Activated CD4-positive, CD25-positive, alpha-beta regulatory T cell treated with anti-CD3 and anti-CD28 coated beads, Interleukin-2, amount 50 U/mL, for 16 hours (primary cell): ENCODE measurements at regions not wholly inside any gene's neighbourhood (a gene's known extent, or its start where the extent isn't known, plus 50 kb on each side); places are given as distances from the start of the nearest gene placed in this dataset.

Experiments used
- DNase-seq: peaks from one replicate; pipeline ENCODE4 v3.0.0-alpha.2; 2020; ENCODE audit warnings: low read depth, low spot score

DNA sequence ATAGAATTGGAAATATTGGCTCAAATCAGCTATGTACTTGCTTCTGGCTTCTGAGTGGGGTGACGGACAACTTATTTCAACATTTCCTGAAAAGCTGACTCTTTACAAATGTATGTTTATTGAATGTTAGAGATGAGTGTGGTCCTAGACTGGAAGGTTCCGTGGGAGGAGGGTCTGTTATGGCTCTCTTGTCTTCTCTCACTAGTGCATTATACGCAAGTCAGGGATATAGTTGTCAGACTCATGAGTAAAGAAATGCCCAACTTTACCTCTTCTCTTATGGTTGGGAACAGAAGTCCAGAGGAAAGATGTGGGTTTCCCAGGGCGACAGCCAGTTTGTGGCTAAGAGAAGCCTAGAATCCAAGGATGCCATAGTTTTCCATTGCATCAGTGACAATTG lies 839.3 kb upstream of the WWC1 start:
- no peak for DNase-seq

DNA sequence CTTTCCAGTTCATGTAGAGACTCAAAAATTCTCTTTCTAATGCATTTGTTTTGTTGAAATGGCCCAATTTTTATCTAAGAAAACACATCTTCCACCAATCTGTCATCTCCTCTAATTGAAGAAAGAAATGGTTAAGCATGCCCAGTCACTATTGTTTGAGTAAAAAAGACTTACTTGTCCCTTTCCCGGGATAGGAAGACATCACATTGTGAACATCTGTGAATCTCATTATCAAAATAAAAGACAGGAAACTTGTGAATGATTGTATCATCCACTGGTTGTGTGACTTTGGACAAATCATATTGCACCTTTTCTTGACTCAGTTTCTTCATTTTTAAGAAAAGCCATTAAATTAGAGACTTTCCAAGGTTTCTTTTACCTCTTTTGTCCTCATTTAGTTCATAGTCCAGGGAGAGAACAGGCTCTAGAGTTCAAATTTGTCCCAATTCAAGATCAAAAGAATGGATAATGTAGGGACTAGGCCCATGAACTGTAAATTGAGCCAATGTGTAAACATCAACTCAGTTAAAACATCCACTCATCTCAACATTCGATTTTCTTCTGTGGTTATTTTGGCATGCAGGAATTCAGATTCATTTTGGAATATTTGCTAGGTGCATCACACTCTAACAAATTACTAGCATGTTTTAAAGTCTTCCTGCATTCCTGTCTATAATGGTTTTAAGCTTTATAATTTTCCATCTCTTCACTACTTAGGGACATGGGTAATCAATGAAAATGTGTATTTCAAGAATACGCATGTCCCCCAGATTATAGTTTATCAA lies 838.0 kb upstream of the WWC1 start:
- no peak for DNase-seq

DNA sequence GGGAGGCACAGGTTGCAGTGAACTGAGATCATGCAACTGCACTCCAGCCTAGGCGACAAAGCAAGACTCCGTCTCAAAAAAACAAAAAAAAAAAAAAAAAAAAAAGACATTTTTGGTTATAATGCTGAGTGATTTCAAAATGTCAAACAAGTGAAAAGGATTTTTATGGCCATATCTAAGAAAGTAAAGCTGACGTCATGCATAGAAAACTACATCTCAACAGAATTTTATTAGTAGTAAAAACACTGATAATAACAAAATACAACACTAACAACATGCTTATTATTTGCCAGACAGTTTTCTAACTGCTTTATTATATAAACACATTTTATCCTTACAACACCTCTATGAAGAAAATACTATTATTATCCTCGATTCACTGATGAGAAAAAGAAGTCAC lies 833.0 kb upstream of the WWC1 start:
- no peak for DNase-seq

DNA sequence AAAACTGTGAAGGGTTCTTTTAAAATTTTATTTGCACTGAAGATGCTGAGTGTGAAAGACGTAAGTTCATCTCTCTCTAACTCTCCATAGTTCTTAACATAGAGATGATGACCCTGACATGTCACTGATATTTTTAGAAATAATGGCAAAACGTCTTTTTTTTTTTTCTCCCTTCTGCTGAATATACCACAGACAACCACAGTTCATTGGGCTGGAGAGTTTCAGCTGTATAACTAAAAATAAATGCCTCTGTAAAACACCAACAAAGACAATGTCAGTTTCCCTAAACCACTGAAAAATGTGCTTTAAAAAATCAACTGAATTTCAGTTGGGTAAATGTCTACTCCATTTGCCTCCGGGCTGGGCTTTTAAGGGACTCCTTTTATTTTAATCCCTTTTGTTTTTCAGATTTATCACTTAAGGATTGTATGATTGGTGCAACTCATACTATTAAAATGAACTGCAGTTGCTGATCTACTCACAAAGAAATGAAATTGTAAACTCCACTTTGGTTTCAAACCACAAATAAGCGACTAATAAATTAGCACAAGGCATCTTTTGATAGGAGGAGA lies 830.9 kb upstream of the WWC1 start:
- DNase-seq = no peak

DNA sequence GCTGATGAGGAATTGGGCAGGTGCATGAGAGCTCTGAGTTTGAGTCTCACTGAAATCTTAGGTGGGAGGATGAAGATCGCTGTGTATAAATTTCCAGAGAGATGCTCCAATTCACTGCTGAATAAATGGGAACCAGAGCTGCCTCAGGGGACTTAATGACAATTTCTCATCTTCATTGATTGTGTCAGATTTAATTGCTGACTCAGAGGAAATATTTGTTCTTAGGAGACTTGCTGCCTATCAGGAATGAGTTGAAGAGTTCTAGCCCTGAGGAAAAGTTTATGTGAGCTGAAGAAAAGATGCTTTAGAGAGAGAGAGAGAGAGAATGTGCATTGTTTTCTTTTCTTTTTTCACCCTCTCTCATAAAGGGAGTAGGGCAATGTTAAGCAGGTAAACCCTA lies 827.5 kb upstream of the WWC1 start:
- no peak for DNase-seq

DNA sequence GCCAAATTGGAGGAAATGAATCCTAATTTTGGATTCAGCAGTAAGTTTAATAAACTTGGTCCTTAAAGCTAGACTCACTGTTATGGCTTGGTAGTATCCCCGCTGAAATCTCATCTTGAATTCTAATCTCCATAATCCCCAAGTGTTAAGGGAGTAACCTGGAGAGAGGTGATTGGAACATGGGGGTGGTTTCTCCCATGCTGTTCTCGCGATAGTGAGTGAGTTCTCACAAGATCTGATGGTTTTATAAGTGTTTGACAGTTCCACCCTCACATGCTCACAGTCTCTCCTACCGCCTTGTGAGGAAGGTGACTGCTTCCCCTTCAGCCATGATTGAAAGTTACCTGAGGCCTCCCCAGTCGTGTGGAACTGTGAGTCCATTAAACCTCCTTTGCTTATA lies 824.5 kb upstream of the WWC1 start:
- no peak for DNase-seq

DNA sequence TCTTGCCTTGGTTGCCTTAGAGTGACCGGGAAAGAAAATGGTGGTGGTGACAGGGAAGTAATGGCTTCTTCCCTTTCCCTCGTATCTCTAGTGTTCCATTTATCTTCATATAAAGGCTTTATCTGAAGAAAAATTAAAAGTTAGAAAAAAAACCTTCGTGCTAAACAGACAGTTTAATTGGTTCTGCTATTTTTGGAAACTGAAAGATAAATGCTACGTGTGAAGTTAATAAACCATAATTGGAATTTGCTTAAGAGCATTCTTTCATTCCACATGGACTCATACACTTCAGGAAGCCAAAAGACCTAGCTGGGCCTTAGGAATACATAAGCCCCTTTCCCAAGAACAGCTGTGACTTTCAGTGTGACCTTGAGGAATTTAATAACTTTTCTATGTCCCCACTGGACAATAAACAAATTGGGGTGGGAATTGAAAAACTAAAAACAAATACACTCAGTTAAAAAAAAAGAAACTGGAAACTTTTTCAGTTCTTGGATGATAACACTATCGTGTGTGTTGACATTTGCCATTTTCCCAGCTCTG lies 818.8 kb upstream of the WWC1 start:
- DNase-seq = no peak

DNA sequence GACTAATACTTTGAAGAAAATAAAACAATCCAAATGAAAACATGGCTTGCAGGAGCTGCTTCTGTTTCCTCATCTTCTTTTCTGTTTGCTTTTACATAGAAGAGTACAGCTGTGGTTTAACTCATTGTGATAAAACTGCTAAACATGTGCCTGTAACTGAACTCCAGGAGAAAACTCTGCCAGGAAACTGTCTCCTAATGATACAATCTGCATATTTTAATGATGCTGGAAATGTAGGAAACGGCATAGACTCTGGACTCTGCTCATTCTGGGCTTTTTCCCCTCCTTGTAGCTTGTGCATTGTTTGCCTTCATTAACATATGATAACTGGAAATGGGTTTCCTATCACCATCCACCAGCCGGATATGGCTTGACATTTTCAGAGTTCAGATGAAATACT lies 813.3 kb upstream of the WWC1 start:
- DNase-seq = no peak

DNA sequence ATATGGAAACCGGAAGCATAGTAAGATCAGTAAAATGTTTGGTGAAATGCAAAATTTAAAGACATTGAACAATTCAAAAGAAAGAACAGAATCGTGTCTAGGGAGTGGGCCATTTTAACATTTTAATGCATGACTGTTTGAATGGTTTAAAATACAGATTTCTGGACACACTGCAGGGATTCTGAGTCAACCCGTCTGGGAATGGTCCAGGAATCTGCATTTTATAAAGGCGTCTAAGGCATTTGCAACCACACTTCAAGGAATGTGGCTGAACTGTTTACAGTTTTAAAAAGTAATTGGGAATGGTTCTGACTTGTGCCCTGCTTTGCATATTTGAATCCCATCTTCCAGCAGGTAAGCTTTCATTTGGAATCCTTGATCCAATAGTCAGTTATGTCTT lies 811.7 kb upstream of the WWC1 start:
- no peak for DNase-seq

DNA sequence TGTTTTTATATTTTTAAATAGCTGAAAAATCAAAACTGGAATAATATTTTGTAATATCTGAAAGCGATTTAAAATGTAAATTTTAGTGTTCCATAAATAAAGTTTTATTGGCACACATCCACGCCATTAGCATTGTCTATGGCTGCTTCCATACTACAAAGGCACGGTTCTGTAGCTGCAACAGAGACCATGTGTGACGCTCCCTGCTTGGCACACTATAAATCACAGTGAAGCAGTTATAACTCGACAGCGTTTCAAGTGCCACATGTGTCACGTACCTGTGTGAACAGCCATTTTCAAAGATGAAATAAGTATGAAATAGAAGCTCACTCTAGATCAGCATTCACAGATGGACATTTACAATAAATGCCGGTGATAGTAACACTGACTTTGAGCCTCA lies 810.1 kb upstream of the WWC1 start:
- no peak for DNase-seq

DNA sequence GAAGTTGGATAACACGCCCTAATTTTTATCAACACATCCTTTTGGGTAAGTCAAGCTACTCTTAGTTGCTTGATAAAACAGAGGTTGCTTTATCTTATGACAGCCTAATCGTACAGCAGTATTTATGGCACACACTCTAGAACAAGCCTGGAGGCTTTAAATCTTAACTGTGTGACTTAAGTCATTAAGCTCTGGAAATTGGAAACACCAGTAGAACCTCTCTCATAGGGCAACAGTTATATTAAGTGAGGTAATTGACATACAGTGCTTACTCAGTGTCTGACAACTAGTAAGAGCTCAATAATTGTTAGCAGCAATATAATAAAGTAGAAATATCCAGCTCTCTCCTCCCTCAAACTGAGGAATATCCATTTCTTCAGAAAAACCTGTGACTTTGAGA lies 808.9 kb upstream of the WWC1 start:
- DNase-seq = no peak

DNA sequence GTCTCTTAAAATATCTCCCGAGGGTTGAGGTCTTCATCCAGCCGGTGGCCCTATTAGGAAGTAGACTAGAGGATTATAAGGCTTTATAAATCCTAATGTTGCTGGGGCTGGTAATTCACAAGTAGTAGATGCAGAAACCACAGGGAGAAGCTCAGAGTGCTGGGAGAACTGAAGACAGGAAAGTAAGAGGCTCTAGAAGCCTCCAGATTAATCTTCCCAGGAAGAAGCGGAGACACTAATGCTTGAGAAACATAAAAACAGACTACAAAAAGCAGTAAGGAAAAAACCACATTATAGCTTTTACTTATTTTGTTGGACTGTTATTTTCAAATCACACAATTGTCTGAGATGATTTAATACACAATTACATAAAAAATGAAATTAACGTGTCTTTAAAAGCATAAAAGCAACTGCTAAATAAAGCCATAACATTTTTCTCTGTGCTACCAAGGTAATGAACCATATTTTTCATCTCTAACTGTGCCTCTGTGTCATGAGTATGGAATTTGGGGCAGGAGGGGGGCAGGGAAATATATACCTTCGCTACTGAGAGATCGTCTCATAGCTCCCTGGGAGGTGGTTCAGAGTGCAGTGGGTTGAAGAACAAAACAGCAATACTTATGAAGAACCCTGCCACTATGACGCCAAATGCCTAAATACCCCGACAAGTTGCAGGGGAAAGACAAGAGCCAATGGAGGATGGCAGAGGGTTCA lies 806.2 kb upstream of the WWC1 start:
- DNase-seq = no peak

DNA sequence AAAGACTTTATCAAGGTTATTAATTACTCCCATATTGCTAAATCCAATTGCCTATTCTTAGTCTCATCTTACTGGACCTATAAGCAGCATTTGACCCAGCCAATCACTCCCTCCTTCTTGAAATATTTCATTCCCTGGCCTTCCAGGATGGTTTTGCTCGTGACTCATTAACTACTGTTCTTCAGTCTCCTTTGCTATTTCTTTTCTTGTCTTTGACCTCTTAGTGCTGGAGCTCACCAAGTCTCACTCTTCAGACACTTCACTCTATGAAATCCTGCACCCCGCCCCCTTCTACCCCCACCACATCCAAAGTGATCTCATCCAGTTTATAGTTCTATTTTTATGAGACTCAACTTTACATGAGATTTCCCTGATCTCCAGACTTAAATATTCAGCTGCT lies 803.1 kb upstream of the WWC1 start:
- no peak for DNase-seq

DNA sequence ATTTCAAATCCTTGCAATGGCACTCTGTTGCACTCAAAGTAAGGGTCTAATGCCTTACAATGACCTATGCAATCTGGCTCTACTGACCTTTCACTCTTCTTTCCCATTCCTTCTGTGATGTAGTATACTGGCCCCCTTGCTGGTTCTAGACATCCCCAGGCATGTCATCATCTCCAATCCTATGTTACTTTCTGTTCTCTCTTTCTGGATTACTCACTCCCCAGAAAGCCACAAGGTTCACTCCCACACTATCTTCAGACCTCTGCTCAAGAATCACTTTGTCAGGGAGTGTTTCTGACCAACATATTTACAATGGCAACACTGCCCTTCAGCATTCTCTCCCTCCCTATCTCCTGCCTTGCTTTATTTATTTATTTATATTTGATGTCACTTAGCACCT lies 802.2 kb upstream of the WWC1 start:
- DNase-seq = no peak

DNA sequence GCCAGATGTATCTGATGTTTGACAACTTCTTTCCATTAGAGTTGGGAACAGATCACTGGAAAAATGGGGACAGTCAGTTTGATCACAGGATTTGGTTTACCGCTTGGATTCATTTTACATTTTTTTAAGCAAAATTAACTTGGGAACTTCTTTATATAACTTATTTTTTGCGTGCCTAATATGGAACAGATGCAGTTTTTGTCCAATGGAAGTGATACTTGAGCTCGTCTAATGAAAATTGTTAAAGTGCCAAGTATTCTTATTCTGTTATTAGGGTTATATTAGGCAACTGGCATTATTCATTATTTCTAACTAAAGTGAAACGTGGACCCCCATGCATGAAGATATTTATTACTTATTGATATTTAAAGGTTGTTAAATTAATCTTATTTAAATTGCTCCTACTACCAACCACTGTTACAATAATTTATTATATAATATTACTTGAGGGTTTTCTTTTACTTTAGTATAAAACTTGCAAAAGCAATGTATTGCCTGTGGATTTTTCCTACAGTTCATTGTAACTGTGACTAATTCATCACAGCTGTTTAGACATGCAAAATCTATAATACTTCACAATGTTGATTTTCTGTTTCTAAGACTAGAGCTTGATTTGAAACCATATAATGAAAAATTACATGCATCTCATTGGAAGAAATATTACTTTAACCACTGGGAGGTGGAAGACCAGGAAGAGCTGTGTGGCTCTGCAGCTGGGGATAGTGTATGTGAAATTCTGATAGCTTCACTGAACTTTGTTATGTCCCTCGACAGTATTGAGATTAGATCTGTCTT lies 787.3 kb upstream of the WWC1 start:
- DNase-seq = no peak

DNA sequence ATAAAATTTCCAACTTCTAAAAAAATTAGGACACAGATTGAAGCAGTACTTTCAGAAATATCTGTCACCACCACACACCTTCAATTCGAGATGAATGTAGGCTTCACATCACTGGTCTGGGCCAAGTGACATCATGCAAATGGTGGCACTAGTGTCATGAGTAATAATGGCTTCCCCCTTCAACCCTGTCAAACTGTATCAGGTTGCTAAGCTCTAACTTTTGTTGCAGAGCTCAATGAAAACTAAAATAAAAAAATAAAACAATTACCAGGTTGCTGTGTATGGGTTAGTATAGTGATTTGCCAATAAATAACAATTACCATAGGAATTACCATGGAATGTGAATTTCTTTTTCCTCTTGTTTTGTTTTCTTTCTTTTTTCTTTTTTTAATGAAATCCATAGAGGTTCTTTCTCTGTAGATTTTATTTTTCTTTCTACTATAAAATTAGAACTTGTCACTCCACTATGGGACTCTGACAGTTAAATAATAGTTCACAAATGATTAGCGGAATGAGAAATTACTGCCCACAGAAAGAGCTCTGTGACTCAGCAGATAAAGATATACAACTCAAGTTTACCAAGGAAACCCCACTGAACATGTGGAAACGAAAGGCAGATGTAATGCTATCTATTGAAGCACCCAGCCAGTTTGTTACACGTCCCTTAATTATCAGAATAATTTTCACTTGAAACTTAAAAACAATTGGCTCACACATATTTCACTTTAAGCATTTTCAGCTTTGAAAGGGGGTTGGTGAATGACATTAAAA lies 783.8 kb upstream of the WWC1 start:
- DNase-seq = no peak

DNA sequence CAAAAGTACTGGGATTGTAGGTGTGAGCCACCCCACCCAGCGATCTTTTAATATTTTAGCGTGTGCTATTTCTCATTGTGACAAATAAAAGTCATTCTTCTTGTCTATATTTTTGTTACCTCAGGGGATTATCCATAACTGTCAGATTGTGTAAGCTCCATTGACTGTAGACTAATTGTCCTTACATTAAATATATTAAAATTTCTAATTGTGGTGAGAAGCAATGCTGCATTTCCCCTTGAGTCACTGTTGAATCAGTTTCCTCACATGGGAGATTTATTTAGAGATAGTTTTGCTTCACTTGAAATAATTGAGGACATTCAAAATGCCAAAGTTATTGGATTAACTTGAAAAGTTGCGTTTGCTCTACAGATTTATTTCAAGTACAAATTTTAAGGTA lies 782.4 kb upstream of the WWC1 start:
- DNase-seq = no peak

DNA sequence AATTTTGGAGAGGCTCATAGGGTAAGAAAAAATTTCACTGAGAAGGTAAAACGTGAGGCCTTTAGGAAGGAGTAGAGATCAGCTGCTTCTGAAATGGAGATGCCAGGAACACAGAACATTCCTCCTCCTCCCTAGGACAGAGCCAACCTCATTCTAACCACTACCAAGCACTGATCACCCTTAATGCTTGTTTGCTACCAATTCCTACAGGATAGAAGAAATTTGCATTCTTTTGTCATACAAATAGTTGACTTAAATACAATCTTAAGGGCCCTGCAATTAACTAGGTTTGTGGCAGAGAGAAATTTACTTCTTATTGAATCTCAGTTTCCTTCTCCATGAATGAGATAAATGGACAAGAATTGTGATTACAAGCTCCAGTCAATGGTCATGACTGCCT lies 780.2 kb upstream of the WWC1 start:
- no peak for DNase-seq

DNA sequence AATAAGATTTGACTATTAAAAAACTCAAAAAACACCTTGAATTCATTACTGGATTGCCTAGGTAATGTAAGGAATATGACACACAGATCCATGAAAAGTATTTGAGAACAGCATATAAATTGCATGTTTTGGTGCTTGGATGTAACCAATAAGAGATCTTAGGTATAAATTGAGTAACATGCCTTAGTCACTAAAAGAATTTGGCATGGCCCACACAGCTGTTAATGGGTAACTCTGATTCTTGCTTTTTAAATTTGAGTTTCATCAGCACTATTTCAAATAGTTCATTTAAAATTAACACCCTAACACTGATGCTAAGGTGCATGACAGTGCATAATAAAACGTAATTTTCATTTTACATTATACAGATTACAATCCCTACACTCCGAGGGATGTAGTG lies 779.3 kb upstream of the WWC1 start:
- DNase-seq = no peak

DNA sequence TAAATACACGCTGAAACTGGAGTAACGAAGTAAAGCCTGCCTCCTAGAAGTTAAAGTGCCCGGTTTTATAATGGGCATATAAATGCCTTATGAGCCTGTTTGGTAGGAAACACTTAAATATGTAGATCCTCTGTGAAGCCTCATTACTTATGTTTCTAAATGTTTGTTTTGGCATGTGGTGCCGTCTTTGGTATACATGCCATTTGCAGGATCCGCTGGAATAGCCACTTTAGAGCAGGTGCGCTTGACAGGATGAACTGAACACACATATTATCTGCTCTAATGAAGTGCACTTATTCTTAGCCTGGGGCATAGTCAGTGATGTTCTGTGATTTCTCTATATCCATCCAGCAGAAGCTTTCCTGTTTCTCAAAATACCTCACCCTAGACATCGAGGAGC lies 778.1 kb upstream of the WWC1 start:
- no peak for DNase-seq

DNA sequence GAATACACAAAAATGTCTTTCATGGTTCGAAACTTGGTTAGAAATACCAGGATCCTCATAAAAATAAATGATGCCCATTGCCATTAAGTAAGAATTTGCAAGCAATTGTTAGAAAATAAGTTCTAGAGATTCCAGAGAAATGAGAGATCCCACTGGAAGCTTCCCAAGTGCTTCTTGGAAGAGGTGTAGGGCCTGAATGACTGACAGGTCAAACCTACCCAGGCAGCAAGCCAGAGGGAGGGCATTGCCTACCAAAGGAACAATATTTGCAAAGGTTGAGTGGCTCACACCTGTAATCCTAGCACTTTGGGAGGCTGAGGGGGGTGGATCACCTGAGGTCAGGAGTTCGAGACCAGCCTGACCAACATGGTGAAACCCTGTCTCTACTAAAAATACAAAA lies 777.0 kb upstream of the WWC1 start:
- no peak for DNase-seq
